ENCODE measurements at regions not wholly inside any gene's neighbourhood (a gene's known extent, or its start where the extent isn't known, plus 50 kb on each side); places are given as distances from the start of the nearest gene placed in this dataset.

DNA sequence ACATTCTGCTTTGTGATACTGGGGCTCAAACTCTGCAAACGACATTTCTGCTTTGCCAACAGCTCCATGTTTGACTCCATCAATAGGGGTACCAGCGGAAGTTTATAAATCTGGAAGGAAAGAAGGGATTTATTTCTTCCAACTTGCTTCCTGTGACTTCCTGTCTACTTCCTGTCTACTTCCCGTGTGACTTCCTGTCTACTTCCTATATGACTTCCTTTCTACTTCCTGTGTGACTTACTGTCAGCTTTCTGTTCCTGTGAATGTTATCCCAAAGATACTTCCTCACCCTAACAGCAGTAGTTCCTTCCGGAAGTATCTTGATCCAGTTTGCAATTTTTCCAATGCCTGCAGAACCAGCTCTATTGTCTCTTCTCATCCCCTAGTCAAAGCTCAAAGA lies 52.0 kb upstream of the MBOAT2 start:
- no peak overlapping the region for H3K4me3 ChIP-seq
- TF ChIP-seq, protein P1, sequence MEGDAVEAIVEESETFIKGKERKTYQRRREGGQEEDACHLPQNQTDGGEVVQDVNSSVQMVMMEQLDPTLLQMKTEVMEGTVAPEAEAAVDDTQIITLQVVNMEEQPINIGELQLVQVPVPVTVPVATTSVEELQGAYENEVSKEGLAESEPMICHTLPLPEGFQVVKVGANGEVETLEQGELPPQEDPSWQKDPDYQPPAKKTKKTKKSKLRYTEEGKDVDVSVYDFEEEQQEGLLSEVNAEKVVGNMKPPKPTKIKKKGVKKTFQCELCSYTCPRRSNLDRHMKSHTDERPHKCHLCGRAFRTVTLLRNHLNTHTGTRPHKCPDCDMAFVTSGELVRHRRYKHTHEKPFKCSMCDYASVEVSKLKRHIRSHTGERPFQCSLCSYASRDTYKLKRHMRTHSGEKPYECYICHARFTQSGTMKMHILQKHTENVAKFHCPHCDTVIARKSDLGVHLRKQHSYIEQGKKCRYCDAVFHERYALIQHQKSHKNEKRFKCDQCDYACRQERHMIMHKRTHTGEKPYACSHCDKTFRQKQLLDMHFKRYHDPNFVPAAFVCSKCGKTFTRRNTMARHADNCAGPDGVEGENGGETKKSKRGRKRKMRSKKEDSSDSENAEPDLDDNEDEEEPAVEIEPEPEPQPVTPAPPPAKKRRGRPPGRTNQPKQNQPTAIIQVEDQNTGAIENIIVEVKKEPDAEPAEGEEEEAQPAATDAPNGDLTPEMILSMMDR (IDR thresholded peaks at IDR 0.05; ENCODE audit: borderline replicate concordance), result no peak
- no peaks in the 10 kb centered on the region for H3K27me3 ChIP-seq (ENCODE audit: low read depth)
- intact Hi-C loops (cut with micrococcal nuclease), result no loop called here
- H3K4me1 ChIP-seq, result no peaks in the 10 kb centered on the region
- H3K9me3 ChIP-seq (replicated peaks), result no peaks in the 10 kb centered on the region
- no peak for DNase-seq
- no peaks in the 10 kb centered on the region for H3K36me3 ChIP-seq
- no peak overlapping the region for H3K27ac ChIP-seq (replicated peaks)

DNA sequence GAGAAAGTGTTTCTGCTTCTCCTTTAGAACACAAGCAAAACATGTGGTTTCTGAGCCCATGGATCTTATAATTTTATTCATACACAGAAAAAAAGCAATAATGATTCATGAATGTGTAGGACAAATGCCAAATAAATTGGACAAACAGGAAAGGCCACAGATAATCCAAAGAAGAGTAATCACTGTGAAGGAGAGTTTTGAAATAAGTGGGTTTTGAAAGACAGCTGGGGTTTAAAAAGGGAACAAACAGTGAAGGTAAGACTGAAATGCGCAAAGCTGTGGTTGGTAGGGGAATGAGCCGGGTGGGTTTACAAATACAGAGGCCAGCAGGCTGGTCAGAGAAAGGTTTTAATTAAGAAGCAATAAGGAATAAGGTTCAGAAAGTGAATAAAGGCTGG lies 50.0 kb upstream of the MBOAT2 start:
- intact Hi-C loops (cut with micrococcal nuclease), result no loop called here
- no peak overlapping the region for H3K27ac ChIP-seq (replicated peaks)
- no peak for DNase-seq
- H3K9me3 ChIP-seq (replicated peaks), result no peaks in the 10 kb centered on the region
- H3K4me1 ChIP-seq, result peaks cover 6% of the 10 kb centered on the region
- no peaks in the 10 kb centered on the region for H3K36me3 ChIP-seq
- H3K4me3 ChIP-seq, result no peak overlapping the region
- TF ChIP-seq, protein P1 (IDR thresholded peaks at IDR 0.05; ENCODE audit: borderline replicate concordance), result no peak
- H3K27me3 ChIP-seq (ENCODE audit: low read depth), result no peaks in the 10 kb centered on the region
